ENCODE measurements at regions not wholly inside any gene's neighbourhood (a gene's known extent, or its start where the extent isn't known, plus 50 kb on each side); places are given as distances from the start of the nearest gene placed in this dataset.

GRCh38 chr6:93801101-93801847 is 381.9 kb upstream of the EPHA7 start:
- TF ChIP-seq CTCF (IDR thresholded peaks at IDR 0.05) (no peak), POLR2A (IDR thresholded peaks at IDR 0.05) (no peak), EP300 (IDR thresholded peaks at IDR 0.05) (no peak)

All from ovary (tissue), 3 donors.